NCI-H748 (cell line): ENCODE measurements at regions not wholly inside any gene's neighbourhood (a gene's known extent, or its start where the extent isn't known, plus 50 kb on each side); places are given as distances from the start of the nearest gene placed in this dataset.

Source experiments
- DNase-seq: peaks from one replicate; lab custom pipeline; 2025; ENCODE audit not compliant: unreplicated experiment; lab: John Stamatoyannopoulos, UW

- DNase-seq = no peak
Measured at GRCh38 chr5:3811116-3811515, 215.5 kb downstream of the IRX1 start.

GRCh38 chr5:3818624-3819023, 223.0 kb downstream of the IRX1 start:
- peak; percentile 44 for DNase-seq

GRCh38 chr5:3825531-3826451, 230.2 kb downstream of the IRX1 start:
- no peak for DNase-seq

GRCh38 chr5:3827624-3828023, 232.0 kb downstream of the IRX1 start:
- peak; percentile 39 for DNase-seq

GRCh38 chr5:3828761-3829160, 233.1 kb downstream of the IRX1 start:
- DNase-seq = no peak

GRCh38 chr5:3833566-3833965, 237.9 kb downstream of the IRX1 start:
- DNase-seq = no peak

GRCh38 chr5:3835811-3836210, 240.2 kb downstream of the IRX1 start:
- no peak for DNase-seq

GRCh38 chr5:3836528-3836927, 240.9 kb downstream of the IRX1 start:
- no peak for DNase-seq

GRCh38 chr5:3837506-3837905, 241.9 kb downstream of the IRX1 start:
- no peak for DNase-seq

- no peak for DNase-seq
Measured at GRCh38 chr5:3839151-3839550, 243.5 kb downstream of the IRX1 start.

GRCh38 chr5:3842591-3842990, 247.0 kb downstream of the IRX1 start:
- no peak for DNase-seq

- DNase-seq = no peak
Measured at GRCh38 chr5:3843706-3844105, 248.1 kb downstream of the IRX1 start.

- no peak for DNase-seq
Measured at GRCh38 chr5:3844266-3844665, 248.6 kb downstream of the IRX1 start.

- no peak for DNase-seq
Measured at GRCh38 chr5:3845230-3845629, 249.6 kb downstream of the IRX1 start.

- DNase-seq = no peak
Measured at GRCh38 chr5:3852161-3852916, 256.7 kb downstream of the IRX1 start.

GRCh38 chr5:3853362-3853761, 257.7 kb downstream of the IRX1 start:
- DNase-seq = no peak

GRCh38 chr5:3854188-3854821, 258.7 kb downstream of the IRX1 start:
- no peak for DNase-seq

GRCh38 chr5:3856036-3856435, 260.4 kb downstream of the IRX1 start:
- DNase-seq = no peak

GRCh38 chr5:3858524-3858923, 262.9 kb downstream of the IRX1 start:
- DNase-seq = no peak

GRCh38 chr5:3862906-3863305, 267.3 kb downstream of the IRX1 start:
- DNase-seq = no peak

GRCh38 chr5:3875144-3875543, 279.5 kb downstream of the IRX1 start:
- no peak for DNase-seq

GRCh38 chr5:3878267-3878666, 282.6 kb downstream of the IRX1 start:
- no peak for DNase-seq
